Activated T-cell treated with anti-CD3 and anti-CD28 coated beads for 24 hours (primary cell): ENCODE measurements at regions not wholly inside any gene's neighbourhood (a gene's known extent, or its start where the extent isn't known, plus 50 kb on each side); places are given as distances from the start of the nearest gene placed in this dataset.
"Not testable (repeated sequence)": the region's sequence is repeated elsewhere in the genome, so short reads cannot be mapped to it uniquely, and the experiment has no call there.

Experiments
- DNase-seq: peaks from one replicate; pipeline ENCODE4 v3.0.0-alpha.2; 2020; ENCODE audit warnings: low read depth

- DNase-seq = no peak
Measured at GRCh38 chr7:32762925-32763293, 128.7 kb downstream of the KBTBD2 start.

GRCh38 chr7:32762206-32762924 is 129.2 kb downstream of the KBTBD2 start:
- not testable (repeated sequence) for DNase-seq

GRCh38 chr7:32761451-32762205 is 129.9 kb downstream of the KBTBD2 start:
- DNase-seq = no peak

GRCh38 chr7:32760755-32761154 is 130.8 kb downstream of the KBTBD2 start:
- DNase-seq = not testable (repeated sequence)

- not testable (repeated sequence) for DNase-seq
Measured at GRCh38 chr7:32759859-32760258, 131.7 kb downstream of the KBTBD2 start.

- DNase-seq = not testable (repeated sequence)
Measured at GRCh38 chr7:32753872-32754271, 137.7 kb downstream of the KBTBD2 start.

GRCh38 chr7:32748337-32748736 is 143.2 kb downstream of the KBTBD2 start:
- not testable (repeated sequence) for DNase-seq

GRCh38 chr7:32747443-32748148 is 144.0 kb downstream of the KBTBD2 start:
- not testable (repeated sequence) for DNase-seq

GRCh38 chr7:32741853-32742476 is 149.6 kb downstream of the KBTBD2 start:
- not testable (repeated sequence) for DNase-seq

- DNase-seq = not testable (repeated sequence)
Measured at GRCh38 chr7:32739749-32740148, 151.8 kb downstream of the KBTBD2 start.

- not testable (repeated sequence) for DNase-seq
Measured at GRCh38 chr7:32738390-32738789, 153.2 kb downstream of the KBTBD2 start.

- DNase-seq = not testable (repeated sequence)
Measured at GRCh38 chr7:32732767-32733166, 158.8 kb downstream of the KBTBD2 start.

GRCh38 chr7:32729335-32729675 is 162.3 kb downstream of the KBTBD2 start:
- not testable (repeated sequence) for DNase-seq

GRCh38 chr7:32728412-32729334 is 162.9 kb downstream of the KBTBD2 start:
- DNase-seq = peak; percentile 26

GRCh38 chr7:32727483-32728411 is 163.8 kb downstream of the KBTBD2 start:
- peak; percentile 15 for DNase-seq

GRCh38 chr7:32722837-32723236 is 168.7 kb downstream of the KBTBD2 start:
- not testable (repeated sequence) for DNase-seq

GRCh38 chr7:32694182-32694581 is 197.4 kb downstream of the KBTBD2 start:
- no peak for DNase-seq

GRCh38 chr7:32691965-32692815 is 196.9 kb downstream of the AVL9 start:
- DNase-seq = not testable (repeated sequence)

- not testable (repeated sequence) for DNase-seq
Measured at GRCh38 chr7:32688092-32688491, 192.8 kb downstream of the AVL9 start.
